ENCODE measurements at regions not wholly inside any gene's neighbourhood (a gene's known extent, or its start where the extent isn't known, plus 50 kb on each side); places are given as distances from the start of the nearest gene placed in this dataset.

DNA sequence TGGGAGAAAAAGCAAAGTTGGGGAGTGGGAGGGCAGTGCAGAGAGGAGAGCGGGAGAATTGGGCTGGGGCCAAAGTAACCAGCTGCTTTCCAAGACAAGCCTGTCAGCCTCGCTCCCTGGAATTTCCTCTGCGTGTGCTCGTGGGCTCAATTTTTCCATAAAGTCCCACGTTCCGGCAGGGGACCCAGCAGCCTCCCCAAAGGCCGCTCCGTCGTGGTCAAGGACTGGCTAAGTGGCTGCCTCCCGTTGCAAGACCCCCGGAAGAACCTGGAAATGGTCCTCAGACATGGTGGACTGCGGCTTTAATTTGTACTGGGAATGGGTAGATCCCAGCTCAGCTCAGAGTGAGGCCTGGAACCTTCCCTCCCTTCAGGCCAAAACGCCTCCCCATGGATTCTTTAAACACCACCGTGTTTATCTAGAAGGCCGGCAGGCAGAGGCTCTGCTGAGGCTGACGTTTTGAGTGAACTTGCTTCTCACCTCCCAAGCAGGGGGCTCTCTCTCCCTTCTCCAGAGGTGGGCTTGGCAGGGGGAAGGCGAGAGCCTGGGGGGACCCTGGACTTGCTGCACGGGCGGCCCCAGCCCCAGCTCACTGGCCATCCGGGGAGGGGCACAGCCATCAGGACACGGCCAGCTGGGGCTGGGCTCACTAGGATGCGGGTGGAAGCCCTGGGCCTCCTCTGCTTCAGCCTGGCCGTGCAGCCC is 190.0 kb downstream of the C16orf95 start:
- no peak for DNase-seq (ENCODE audit: low read depth)
- no peaks in the 10 kb centered on the region for H3K36me3 ChIP-seq (ENCODE audit: control insufficient read depth, insufficient read depth, low read length)
- no peak overlapping the region for H3K4me3 ChIP-seq (ENCODE audit: low read depth, low read length)
- no peak for TF ChIP-seq CTCF (IDR thresholded peaks at IDR 0.05; ENCODE audit: insufficient read depth, low read length, severe bottlenecking)
- H3K27me3 ChIP-seq (ENCODE audit: control insufficient read depth, insufficient read depth, low read length), result no peaks in the 10 kb centered on the region
- no peak for FAIRE-seq

GRCh38 chr16:87127766-87128147 is 189.4 kb downstream of the C16orf95 start:
- H3K27me3 ChIP-seq (ENCODE audit: control insufficient read depth, insufficient read depth, low read length), result no peaks in the 10 kb centered on the region
- DNase-seq (ENCODE audit: low read depth) (no peak), FAIRE-seq (no peak)
- H3K4me3 ChIP-seq (ENCODE audit: low read depth, low read length), result no peak overlapping the region
- no peaks in the 10 kb centered on the region for H3K36me3 ChIP-seq (ENCODE audit: control insufficient read depth, insufficient read depth, low read length)
- no peak for TF ChIP-seq CTCF (IDR thresholded peaks at IDR 0.05; ENCODE audit: insufficient read depth, low read length, severe bottlenecking)

- H3K36me3 ChIP-seq (ENCODE audit: control insufficient read depth, insufficient read depth, low read length), result no peaks in the 10 kb centered on the region
- H3K27me3 ChIP-seq (ENCODE audit: control insufficient read depth, insufficient read depth, low read length), result no peaks in the 10 kb centered on the region
- FAIRE-seq (peak; percentile 58), DNase-seq (ENCODE audit: low read depth) (peak; percentile 10)
- TF ChIP-seq CTCF (IDR thresholded peaks at IDR 0.05; ENCODE audit: insufficient read depth, low read length, severe bottlenecking), result no peak
- H3K4me3 ChIP-seq (ENCODE audit: low read depth, low read length), result no peak overlapping the region
These were observed 187.4 kb downstream of the C16orf95 start for GRCh38 chr16:87129771-87130170.

GRCh38 chr16:87131061-87131995 is 185.9 kb downstream of the C16orf95 start:
- H3K27me3 ChIP-seq (ENCODE audit: control insufficient read depth, insufficient read depth, low read length), result no peaks in the 10 kb centered on the region
- no peak for FAIRE-seq
- TF ChIP-seq CTCF (IDR thresholded peaks at IDR 0.05; ENCODE audit: insufficient read depth, low read length, severe bottlenecking), result no peak
- no peaks in the 10 kb centered on the region for H3K36me3 ChIP-seq (ENCODE audit: control insufficient read depth, insufficient read depth, low read length)
- no peak for DNase-seq (ENCODE audit: low read depth)
- no peak overlapping the region for H3K4me3 ChIP-seq (ENCODE audit: low read depth, low read length)

- FAIRE-seq, result no peak
- TF ChIP-seq CTCF (IDR thresholded peaks at IDR 0.05; ENCODE audit: insufficient read depth, low read length, severe bottlenecking), result no peak
- Histone ChIP-seq H3K4me3 (ENCODE audit: low read depth, low read length) (no peak overlapping the region), H3K36me3 (ENCODE audit: control insufficient read depth, insufficient read depth, low read length) (no peaks in the 10 kb centered on the region), H3K27me3 (ENCODE audit: control insufficient read depth, insufficient read depth, low read length) (no peaks in the 10 kb centered on the region)
- no peak for DNase-seq (ENCODE audit: low read depth)
These were observed 185.2 kb downstream of the C16orf95 start for GRCh38 chr16:87131996-87132345.

All from bronchial epithelial cell (primary cell).